Liver (tissue), 8 donors: ENCODE measurements at regions not wholly inside any gene's neighbourhood (a gene's known extent, or its start where the extent isn't known, plus 50 kb on each side); places are given as distances from the start of the nearest gene placed in this dataset.

Experiments used
- DNase-seq: peaks from one replicate; pipeline ENCODE4 v3.0.0-alpha.2; 2017; ENCODE audit warnings: low spot score
- H3K27ac ChIP-seq, 2 donors: one replicate each; pipeline ENCODE4 v1.7.0; 2013; ENCODE audit warnings: inconsistent platforms in 2 of 2, low read length in 2 of 2, control low read depth in 1 of 2, low read depth in 1 of 2, mild to moderate bottlenecking in 1 of 2
- H3K27me3 ChIP-seq, 4 donors: one replicate each; pipeline versions ENCODE4 v1.6.1 to v1.7.0; 2013; ENCODE audit warnings: low read length in 3 of 4, inconsistent platforms in 1 of 4, mild to moderate bottlenecking in 1 of 4, moderate library complexity in 1 of 4; ENCODE audit not compliant: control insufficient read depth in 4 of 4, insufficient read depth in 4 of 4
- H3K36me3 ChIP-seq, 4 donors: one replicate each; pipeline versions ENCODE4 v1.6.1 to v1.7.0; 2013; ENCODE audit warnings: low read length in 3 of 4, mild to moderate bottlenecking in 3 of 4, low read depth in 1 of 4, moderate library complexity in 1 of 4; ENCODE audit not compliant: control insufficient read depth in 4 of 4, insufficient read depth in 3 of 4
- H3K4me1 ChIP-seq, 4 donors: one replicate each; pipeline versions ENCODE4 v1.6.1 to v1.7.0; 2013; ENCODE audit warnings: low read length in 3 of 4, mild to moderate bottlenecking in 3 of 4, moderate library complexity in 1 of 4; ENCODE audit not compliant: control insufficient read depth in 4 of 4, insufficient read depth in 4 of 4
- H3K4me3 ChIP-seq, 3 donors: one replicate each; pipeline versions ENCODE4 v1.6.1 to v1.7.0; 2013; ENCODE audit warnings: low read length in 3 of 3, control low read depth in 1 of 3, low read depth in 1 of 3, mild to moderate bottlenecking in 1 of 3
- H3K9ac ChIP-seq, 2 donors: one replicate each; pipeline ENCODE4 v1.7.0; 2013; ENCODE audit warnings: low read length in 2 of 2, mild to moderate bottlenecking in 2 of 2, moderate library complexity in 2 of 2, control low read depth in 1 of 2, low read depth in 1 of 2
- H3K9me3 ChIP-seq, 4 donors: one replicate each; pipeline versions ENCODE4 v1.6.1 to v1.7.0; 2013; ENCODE audit warnings: low read length in 3 of 4; ENCODE audit not compliant: control insufficient read depth in 4 of 4
- ATF3 ChIP-seq: IDR thresholded peaks from 2 replicates; pipeline ENCODE4 v1.6.1; 2016; ENCODE audit warnings: antibody characterized with exemption
- CTCF ChIP-seq: fragments of 150-350 bp; IDR thresholded peaks from 2 replicates; pipeline ENCODE4 v1.5.1; 2017; ENCODE audit warnings: improper control_type of control experiment, low read depth, low read length; ENCODE audit not compliant: missing input control
- EGR1 ChIP-seq, 2 donors: IDR thresholded peaks; 2 replicates each; pipeline ENCODE4 v1.6.1; 2016 to 2018; ENCODE audit warnings: antibody characterized with exemption in 2 of 2, low read depth in 2 of 2
- FOXA1 ChIP-seq: IDR thresholded peaks from 2 replicates; pipeline ENCODE4 v1.6.1; 2016; ENCODE audit warnings: antibody characterized with exemption
- FOXA2 ChIP-seq: IDR thresholded peaks from 2 replicates; pipeline ENCODE4 v1.6.1; 2016; ENCODE audit warnings: antibody characterized with exemption
- GABPA ChIP-seq, 2 donors: IDR thresholded peaks in 1 of 2; conservative IDR thresholded peaks in 1 of 2; 2 replicates each; pipeline ENCODE4 v1.6.1; 2016; ENCODE audit warnings: antibody characterized with exemption in 2 of 2, mild to moderate bottlenecking in 1 of 2, moderate library complexity in 1 of 2
- HNF4A ChIP-seq, 2 donors: conservative IDR thresholded peaks; 2 replicates each; pipeline ENCODE4 v1.6.1; 2016; ENCODE audit warnings: antibody characterized with exemption in 2 of 2, mild to moderate bottlenecking in 2 of 2
- HNF4G ChIP-seq: IDR thresholded peaks from 2 replicates; pipeline ENCODE4 v1.6.1; 2016; ENCODE audit warnings: antibody characterized with exemption
- JUND ChIP-seq, 2 donors: IDR thresholded peaks; 2 replicates each; pipeline ENCODE4 v1.6.1; 2016; ENCODE audit warnings: antibody characterized with exemption in 2 of 2
- MAX ChIP-seq: IDR thresholded peaks from 2 replicates; pipeline ENCODE4 v1.6.1; 2016; ENCODE audit warnings: antibody characterized with exemption
- NR2F2 ChIP-seq: IDR thresholded peaks from 2 replicates; pipeline ENCODE4 v1.6.1; 2016; ENCODE audit warnings: antibody characterized with exemption
- RAD21 ChIP-seq, 2 donors: IDR thresholded peaks; 2 replicates each; pipeline ENCODE4 v1.6.1; 2016; ENCODE audit warnings: antibody characterized with exemption in 2 of 2, mild to moderate bottlenecking in 2 of 2
- REST ChIP-seq: IDR thresholded peaks from 2 replicates; pipeline ENCODE4 v1.6.1; 2016; ENCODE audit warnings: antibody characterized with exemption, mild to moderate bottlenecking
- RXRA ChIP-seq, 2 donors: IDR thresholded peaks; 2 replicates each; pipeline ENCODE4 v1.6.1; 2017 to 2018; ENCODE audit warnings: antibody characterized with exemption in 2 of 2, mild to moderate bottlenecking in 1 of 2
- SP1 ChIP-seq: IDR thresholded peaks from 2 replicates; pipeline ENCODE4 v1.6.1; 2018; ENCODE audit warnings: antibody characterized with exemption, mild to moderate bottlenecking
- TAF1 ChIP-seq: conservative IDR thresholded peaks from 2 replicates; pipeline ENCODE4 v1.6.1; 2016; ENCODE audit warnings: antibody characterized with exemption, mild to moderate bottlenecking
- YY1 ChIP-seq: IDR thresholded peaks from 2 replicates; pipeline ENCODE4 v1.6.1; 2016; ENCODE audit warnings: antibody characterized with exemption, mild to moderate bottlenecking
- ZBTB33 ChIP-seq: IDR thresholded peaks from 2 replicates; pipeline ENCODE4 v1.6.1; 2016; ENCODE audit warnings: antibody characterized with exemption
- WGBS: extraction: QIAGEN DNeasy Blood & Tissue Kit; methylation state at CpG from one replicate; pipeline ENCODE4 v1.1.7; 2013; 5-methylcytosine and 5-hydroxymethylcytosine counted together
- donor health status: healthy.
- donor health status: healthy.
- donor health status: healthy.
- donor health status: healthy.
- donor health status: healthy.

GRCh38 chr1:242870966-242871365, 346.5 kb upstream of the PLD5 start:
- no peaks in the 10 kb centered on the region for H3K9me3 ChIP-seq
- H3K27ac ChIP-seq: no peak overlapping the region
- H3K4me3 ChIP-seq: no peak overlapping the region
- H3K36me3 ChIP-seq: no peaks in the 10 kb centered on the region
- TF ChIP-seq NR2F2 (no peak), REST (no peak), RXRA (IDR thresholded peaks at IDR 0.05) (no peak), HNF4G (no peak), YY1 (no peak), ATF3 (no peak), JUND (IDR thresholded peaks at IDR 0.05) (no peak), ZBTB33 (no peak), RAD21 (IDR thresholded peaks at IDR 0.05) (no peak), HNF4A (conservative IDR thresholded peaks at IDR 0.05) (no peak), TAF1 (no peak), GABPA (IDR thresholded peaks at IDR 0.05 in 1 of 2, conservative IDR thresholded peaks at IDR 0.05 in 1 of 2) (no peak), CTCF (no peak), EGR1 (IDR thresholded peaks at IDR 0.05; ENCODE audit: low read depth in 2 of 2) (no peak), MAX (no peak), FOXA2 (no peak), SP1 (no peak), FOXA1 (no peak)
- DNase-seq: no peak
- no peak overlapping the region for H3K9ac ChIP-seq
- no peaks in the 10 kb centered on the region for H3K4me1 ChIP-seq
- H3K27me3 ChIP-seq: no peaks in the 10 kb centered on the region

GRCh38 chr1:242856289-242856688, 331.8 kb upstream of the PLD5 start:
- Histone ChIP-seq H3K9ac (no peak overlapping the region), H3K27me3 (no peaks in the 10 kb centered on the region), H3K36me3 (no peaks in the 10 kb centered on the region), H3K4me3 (no peak overlapping the region), H3K4me1 (no peaks in the 10 kb centered on the region), H3K9me3 (no peaks in the 10 kb centered on the region), H3K27ac (no peak overlapping the region)
- no peak for DNase-seq
- WGBS: 52% methylated on average over 4 of the region's 4 CpGs
- TF ChIP-seq GABPA (IDR thresholded peaks at IDR 0.05 in 1 of 2, conservative IDR thresholded peaks at IDR 0.05 in 1 of 2): no peak
- TF ChIP-seq JUND (IDR thresholded peaks at IDR 0.05): no peak
- TF ChIP-seq RAD21 (IDR thresholded peaks at IDR 0.05): no peak
- TF ChIP-seq FOXA1: no peak
- no peak for TF ChIP-seq RXRA (IDR thresholded peaks at IDR 0.05)
- TF ChIP-seq YY1: no peak
- TF ChIP-seq ATF3: no peak
- no peak for TF ChIP-seq TAF1
- no peak for TF ChIP-seq HNF4A (conservative IDR thresholded peaks at IDR 0.05)
- no peak for TF ChIP-seq ZBTB33
- no peak for TF ChIP-seq FOXA2
- TF ChIP-seq EGR1 (IDR thresholded peaks at IDR 0.05; ENCODE audit: low read depth in 2 of 2): no peak
- TF ChIP-seq MAX: no peak
